PFSK-1 (cell line): ENCODE measurements at regions not wholly inside any gene's neighbourhood (a gene's known extent, or its start where the extent isn't known, plus 50 kb on each side); places are given as distances from the start of the nearest gene placed in this dataset.

Experiments used
- FOXP2 ChIP-seq: optimal IDR thresholded peaks from 2 replicates; pipeline ENCODE3; 2011; ENCODE audit warnings: borderline replicate concordance, control low read depth, inconsistent platforms; ENCODE audit not compliant: insufficient read depth; ENCODE audit errors: extremely low read length, extremely low read depth
- POLR2AphosphoS5 ChIP-seq: IDR thresholded peaks from 2 replicates; pipeline ENCODE4 v1.6.1; 2012; ENCODE audit warnings: low read depth, mild to moderate bottlenecking, control low read depth, low read length, moderate library complexity
- SIN3A ChIP-seq: IDR thresholded peaks from 2 replicates; pipeline ENCODE4 v1.6.1; 2012; ENCODE audit warnings: mild to moderate bottlenecking, low read length, moderate library complexity, borderline replicate concordance; ENCODE audit not compliant: insufficient read depth
- TAF1 ChIP-seq: IDR thresholded peaks from 2 replicates; pipeline ENCODE4 v1.6.1; 2012; ENCODE audit warnings: low read length, control low read depth, borderline replicate concordance; ENCODE audit not compliant: insufficient read depth
- TF ChIP-seq, protein P1 (sequence below), 2 experiments: IDR thresholded peaks; 2 replicates each; pipeline versions ENCODE4 v1.6.1 to v1.8.0; 2011 to 2012; ENCODE audit warnings: low read depth in 2 of 2, low read length in 2 of 2, control low read depth in 1 of 2, inconsistent platforms in 1 of 2, mild to moderate bottlenecking in 1 of 2, moderate library complexity in 1 of 2; ENCODE audit not compliant: insufficient read depth in 1 of 2

DNA sequence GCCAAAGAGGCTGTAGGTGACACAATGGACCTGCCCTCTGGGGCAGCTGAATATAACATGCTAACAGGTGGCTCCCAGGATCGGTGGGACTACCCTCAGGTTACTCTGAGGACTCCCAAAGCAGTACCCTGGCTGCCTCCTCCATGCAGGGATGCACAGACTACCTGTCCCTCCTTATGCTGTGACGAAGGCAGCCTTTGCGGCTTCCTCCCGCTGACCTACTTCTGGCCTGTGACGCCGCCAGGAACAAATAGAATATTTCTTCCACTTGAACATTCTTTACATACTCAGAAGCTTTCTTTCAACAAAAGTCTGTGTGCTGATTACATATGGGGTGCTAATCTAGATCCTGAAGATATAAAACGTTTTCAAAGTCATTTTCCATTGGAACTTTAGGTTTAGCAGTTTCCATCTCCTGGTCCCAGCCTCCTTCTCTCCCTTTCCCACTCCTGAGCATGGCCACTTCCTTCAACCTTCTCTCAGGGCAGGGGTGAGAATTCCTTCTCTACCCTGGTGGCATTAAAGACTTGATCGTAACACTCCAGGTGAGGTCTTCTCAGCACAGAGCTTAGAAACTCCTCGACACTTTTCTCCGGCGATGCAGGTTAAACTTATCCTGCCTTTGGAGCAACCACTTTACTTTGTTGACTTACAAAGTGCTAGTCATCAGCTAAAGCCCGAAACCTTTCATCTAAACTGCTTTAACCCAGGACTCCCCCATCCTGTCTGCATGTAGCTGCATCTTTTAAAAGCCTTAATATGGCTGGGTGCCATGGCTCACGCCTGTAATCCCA lies 58.9 kb upstream of the STK17B start:
- TF ChIP-seq POLR2AphosphoS5, result no peak
- no peak for TF ChIP-seq FOXP2
- TF ChIP-seq, protein P1, sequence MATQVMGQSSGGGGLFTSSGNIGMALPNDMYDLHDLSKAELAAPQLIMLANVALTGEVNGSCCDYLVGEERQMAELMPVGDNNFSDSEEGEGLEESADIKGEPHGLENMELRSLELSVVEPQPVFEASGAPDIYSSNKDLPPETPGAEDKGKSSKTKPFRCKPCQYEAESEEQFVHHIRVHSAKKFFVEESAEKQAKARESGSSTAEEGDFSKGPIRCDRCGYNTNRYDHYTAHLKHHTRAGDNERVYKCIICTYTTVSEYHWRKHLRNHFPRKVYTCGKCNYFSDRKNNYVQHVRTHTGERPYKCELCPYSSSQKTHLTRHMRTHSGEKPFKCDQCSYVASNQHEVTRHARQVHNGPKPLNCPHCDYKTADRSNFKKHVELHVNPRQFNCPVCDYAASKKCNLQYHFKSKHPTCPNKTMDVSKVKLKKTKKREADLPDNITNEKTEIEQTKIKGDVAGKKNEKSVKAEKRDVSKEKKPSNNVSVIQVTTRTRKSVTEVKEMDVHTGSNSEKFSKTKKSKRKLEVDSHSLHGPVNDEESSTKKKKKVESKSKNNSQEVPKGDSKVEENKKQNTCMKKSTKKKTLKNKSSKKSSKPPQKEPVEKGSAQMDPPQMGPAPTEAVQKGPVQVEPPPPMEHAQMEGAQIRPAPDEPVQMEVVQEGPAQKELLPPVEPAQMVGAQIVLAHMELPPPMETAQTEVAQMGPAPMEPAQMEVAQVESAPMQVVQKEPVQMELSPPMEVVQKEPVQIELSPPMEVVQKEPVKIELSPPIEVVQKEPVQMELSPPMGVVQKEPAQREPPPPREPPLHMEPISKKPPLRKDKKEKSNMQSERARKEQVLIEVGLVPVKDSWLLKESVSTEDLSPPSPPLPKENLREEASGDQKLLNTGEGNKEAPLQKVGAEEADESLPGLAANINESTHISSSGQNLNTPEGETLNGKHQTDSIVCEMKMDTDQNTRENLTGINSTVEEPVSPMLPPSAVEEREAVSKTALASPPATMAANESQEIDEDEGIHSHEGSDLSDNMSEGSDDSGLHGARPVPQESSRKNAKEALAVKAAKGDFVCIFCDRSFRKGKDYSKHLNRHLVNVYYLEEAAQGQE (IDR thresholded peaks at IDR 0.05; ENCODE audit: insufficient read depth in 1 of 2, low read depth in 2 of 2, low read length in 2 of 2), result no peak
- TF ChIP-seq SIN3A, result no peak
- no peak for TF ChIP-seq TAF1

DNA sequence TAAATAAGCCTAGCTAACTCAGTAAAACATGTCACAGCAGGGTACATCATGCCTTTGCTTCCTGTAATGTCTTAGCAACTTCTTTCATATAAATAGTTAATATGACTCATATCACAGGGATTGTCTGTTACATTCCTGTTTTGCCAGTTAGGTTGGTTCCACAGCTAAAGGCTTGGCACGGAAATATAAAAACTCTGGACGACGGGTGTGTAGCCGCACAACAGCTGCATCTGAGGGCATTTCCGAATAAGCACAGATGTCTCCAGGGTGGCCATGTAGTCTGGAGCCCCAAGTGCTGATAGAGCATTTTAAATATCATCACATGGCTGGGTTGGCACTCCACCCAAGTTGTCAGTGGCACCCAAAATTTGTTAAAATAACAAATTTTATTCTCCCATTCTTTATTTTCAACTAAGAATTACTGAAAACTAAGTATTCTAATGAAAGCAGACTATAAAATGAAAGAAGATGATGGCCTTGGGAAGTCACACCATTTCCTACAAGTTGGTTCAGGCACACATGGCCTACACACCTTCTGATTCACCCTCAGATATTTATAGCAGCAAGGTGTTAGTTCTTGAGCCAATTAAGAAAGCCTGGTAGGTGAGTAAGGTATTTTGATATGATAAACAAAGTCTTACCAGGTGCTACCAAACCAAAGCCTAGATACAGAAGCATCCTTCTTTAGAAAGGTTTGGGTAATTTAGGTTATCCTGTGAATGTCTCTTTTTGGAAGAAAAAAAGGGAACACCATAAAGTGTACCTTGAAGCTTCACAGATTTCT lies 61.8 kb upstream of the STK17B start:
- no peak for TF ChIP-seq SIN3A

DNA sequence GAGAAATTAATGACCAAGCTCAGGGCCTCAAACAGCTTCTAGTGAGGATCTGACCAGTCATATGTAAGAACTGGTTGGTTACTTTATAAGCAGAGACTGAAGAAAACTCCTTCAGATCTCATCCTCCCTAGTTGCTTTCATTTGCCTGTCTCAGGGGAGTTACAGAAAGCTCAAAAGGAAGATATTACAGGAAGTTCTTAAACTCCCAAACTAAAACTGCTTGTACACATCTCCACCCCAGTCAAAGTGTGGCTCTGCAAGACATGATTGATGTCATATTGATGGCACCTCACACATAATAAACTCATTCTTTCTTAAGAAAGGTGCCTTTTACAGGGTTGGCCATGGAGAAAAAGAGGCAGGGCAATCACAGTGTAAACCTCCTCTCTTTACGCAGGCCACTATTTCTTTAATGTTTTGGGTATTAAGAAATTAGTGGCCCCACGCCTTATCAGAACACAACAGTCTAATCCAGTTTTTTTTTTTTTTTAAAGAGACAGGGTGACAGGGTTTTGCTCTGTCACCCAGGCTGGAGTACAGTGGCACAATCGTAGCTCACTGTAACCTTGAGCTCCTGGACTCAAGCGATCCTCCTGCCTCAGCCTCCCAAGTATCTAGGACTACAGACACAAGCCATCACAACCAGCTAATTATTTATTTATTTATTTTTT lies 62.6 kb upstream of the STK17B start:
- TF ChIP-seq SIN3A (no peak), FOXP2 (no peak), TAF1 (no peak), POLR2AphosphoS5 (no peak)
- TF ChIP-seq, protein P1 (IDR thresholded peaks at IDR 0.05; ENCODE audit: insufficient read depth in 1 of 2, low read depth in 2 of 2, low read length in 2 of 2), result no peak

DNA sequence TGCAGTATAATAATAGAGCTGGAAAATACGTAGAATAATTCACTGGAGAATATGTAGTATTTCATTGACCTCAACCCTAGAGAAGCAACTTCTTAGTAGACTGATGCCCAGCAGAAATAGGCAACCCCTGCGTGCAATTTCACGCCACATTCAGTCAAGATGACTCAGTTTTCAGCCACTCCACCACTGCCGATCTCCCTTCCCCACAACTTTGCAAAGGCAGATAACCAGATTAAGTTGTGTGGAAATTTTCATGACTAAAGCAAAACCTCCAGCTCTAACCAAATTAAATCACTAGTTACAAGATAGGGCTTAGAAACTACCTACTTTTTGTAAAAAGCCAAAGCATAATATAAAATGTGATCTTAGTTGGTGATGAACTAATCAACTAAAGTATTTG lies 63.3 kb upstream of the STK17B start:
- TF ChIP-seq, protein P1 (IDR thresholded peaks at IDR 0.05; ENCODE audit: insufficient read depth in 1 of 2, low read depth in 2 of 2, low read length in 2 of 2), result no peak
- TF ChIP-seq TAF1 (no peak), SIN3A (no peak)

DNA sequence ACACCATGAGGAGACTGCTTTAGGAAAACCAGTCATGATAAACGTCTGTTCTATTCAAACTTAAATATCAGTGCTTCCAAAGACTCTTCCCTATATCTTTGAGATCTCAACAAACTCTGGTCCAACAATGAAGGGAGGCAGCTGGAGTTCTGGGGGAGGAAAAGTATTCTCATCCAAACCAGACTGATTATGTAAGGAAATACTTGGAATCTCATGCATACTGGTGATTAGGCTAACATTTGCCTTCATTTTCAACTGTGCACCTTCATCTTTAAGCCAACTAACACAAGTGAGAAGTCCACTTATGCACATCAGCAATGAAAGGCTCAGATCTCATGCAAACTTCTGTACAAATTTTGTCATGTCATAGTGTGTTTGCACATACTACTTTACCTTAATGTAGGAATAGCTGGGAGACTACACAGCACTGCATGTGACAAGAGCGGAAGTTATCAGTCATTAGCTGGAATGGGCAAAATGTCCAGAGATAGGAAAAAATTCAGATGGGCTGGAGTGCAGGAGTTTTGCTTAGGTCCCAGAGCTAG lies 67.5 kb upstream of the STK17B start:
- no peak for TF ChIP-seq FOXP2
